Gastrocnemius medialis (tissue), 4 donors: ENCODE measurements at regions not wholly inside any gene's neighbourhood (a gene's known extent, or its start where the extent isn't known, plus 50 kb on each side); places are given as distances from the start of the nearest gene placed in this dataset.

ENCODE experiments used
- CTCF ChIP-seq, 5 experiments: fragments of 450-650 bp in 3 of 5; fragments of 200-600 bp in 2 of 5; sonication (generic) in 2 of 5; IDR thresholded peaks in 4 of 5; conservative IDR thresholded peaks in 1 of 5; 1 replicate in 4 of 5; 2 replicates in 1 of 5; pipeline ENCODE4 v1.5.1; 2016 to 2019; ENCODE audit warnings: antibody characterized with exemption in 5 of 5, mild to moderate bottlenecking in 3 of 5, moderate library complexity in 3 of 5
- POLR2A ChIP-seq, 2 donors: fragments of 450-650 bp; IDR thresholded peaks; one replicate each; pipeline ENCODE4 v1.6.1; 2017; ENCODE audit warnings: antibody characterized with exemption in 2 of 2, mild to moderate bottlenecking in 2 of 2, moderate library complexity in 2 of 2

DNA sequence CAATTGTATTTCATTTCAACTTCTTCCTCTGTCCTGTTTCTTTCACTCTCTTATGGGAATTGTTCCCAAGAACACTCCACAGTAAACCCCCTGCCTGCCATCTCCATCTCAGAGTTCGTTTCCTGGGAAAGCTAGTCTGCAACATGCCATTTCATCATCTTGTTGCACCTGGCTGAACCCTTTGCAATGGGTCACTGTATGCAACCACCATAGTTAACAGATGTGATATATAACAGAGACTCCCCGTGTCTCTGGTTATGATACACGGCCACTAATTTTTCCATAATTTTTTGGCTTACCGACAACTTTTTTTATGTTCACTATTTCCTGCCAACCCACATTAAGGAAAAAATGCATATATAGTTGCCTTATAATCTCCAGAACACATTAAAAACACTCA, 95.5 kb downstream of the CHST2 start:
- no peak for TF ChIP-seq CTCF (IDR thresholded peaks at IDR 0.05 in 4 of 5, conservative IDR thresholded peaks at IDR 0.05 in 1 of 5)
- TF ChIP-seq POLR2A (IDR thresholded peaks at IDR 0.05): no peak
